ENCODE measurements at regions not wholly inside any gene's neighbourhood (a gene's known extent, or its start where the extent isn't known, plus 50 kb on each side); places are given as distances from the start of the nearest gene placed in this dataset.

GRCh38 chr13:107141767-107142166 is 573.8 kb upstream of the ARGLU1 start:
- Histone ChIP-seq H3K9me3 (no peaks in the 10 kb centered on the region), H3K27me3 (no peaks in the 10 kb centered on the region), H3K4me1 (no peaks in the 10 kb centered on the region), H3K36me3 (no peaks in the 10 kb centered on the region), H3K4me3 (no peak overlapping the region), H3K27ac (no peak overlapping the region)
- TF ChIP-seq POLR2AphosphoS5 (IDR thresholded peaks at IDR 0.05) (no peak), POLR2A (IDR thresholded peaks at IDR 0.05) (no peak)
- TF ChIP-seq, protein P1, sequence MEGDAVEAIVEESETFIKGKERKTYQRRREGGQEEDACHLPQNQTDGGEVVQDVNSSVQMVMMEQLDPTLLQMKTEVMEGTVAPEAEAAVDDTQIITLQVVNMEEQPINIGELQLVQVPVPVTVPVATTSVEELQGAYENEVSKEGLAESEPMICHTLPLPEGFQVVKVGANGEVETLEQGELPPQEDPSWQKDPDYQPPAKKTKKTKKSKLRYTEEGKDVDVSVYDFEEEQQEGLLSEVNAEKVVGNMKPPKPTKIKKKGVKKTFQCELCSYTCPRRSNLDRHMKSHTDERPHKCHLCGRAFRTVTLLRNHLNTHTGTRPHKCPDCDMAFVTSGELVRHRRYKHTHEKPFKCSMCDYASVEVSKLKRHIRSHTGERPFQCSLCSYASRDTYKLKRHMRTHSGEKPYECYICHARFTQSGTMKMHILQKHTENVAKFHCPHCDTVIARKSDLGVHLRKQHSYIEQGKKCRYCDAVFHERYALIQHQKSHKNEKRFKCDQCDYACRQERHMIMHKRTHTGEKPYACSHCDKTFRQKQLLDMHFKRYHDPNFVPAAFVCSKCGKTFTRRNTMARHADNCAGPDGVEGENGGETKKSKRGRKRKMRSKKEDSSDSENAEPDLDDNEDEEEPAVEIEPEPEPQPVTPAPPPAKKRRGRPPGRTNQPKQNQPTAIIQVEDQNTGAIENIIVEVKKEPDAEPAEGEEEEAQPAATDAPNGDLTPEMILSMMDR (IDR thresholded peaks at IDR 0.05): no peak
- DNase-seq (ENCODE audit: low spot score in 2 of 2): no peak
- intact Hi-C loops (cut with DNase I; ENCODE audit: low total_unique reads): no loop called here

GRCh38 chr13:107139006-107139405 is 571.1 kb upstream of the ARGLU1 start:
- H3K27ac ChIP-seq: peak overlapping the region in 1 of 2 donors; percentile 30

DNA sequence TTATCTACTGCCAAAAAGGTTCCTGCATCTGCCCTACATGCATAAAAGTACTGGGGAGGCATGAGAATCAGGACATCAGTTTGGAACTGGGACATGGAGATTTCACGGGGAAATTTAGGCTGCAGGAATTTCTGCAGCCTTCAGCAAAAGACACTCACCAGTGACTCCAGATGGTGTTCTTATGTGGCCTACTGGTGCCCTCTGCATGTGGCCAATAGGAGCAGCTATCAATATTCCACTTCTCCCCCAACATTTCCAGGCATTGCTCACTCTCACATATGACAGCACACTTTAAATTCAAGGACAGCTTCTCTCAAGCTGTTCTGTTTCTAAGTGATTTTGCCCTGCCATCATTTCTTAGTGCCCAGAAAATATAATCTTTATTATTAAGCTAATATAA is 570.5 kb upstream of the ARGLU1 start:
- H3K9me3 ChIP-seq: no peaks in the 10 kb centered on the region
- H3K36me3 ChIP-seq: no peaks in the 10 kb centered on the region
- no peak overlapping the region for H3K4me3 ChIP-seq
- no peak for TF ChIP-seq POLR2A (IDR thresholded peaks at IDR 0.05)
- TF ChIP-seq, protein P1 (IDR thresholded peaks at IDR 0.05): no peak
- TF ChIP-seq POLR2AphosphoS5 (IDR thresholded peaks at IDR 0.05): no peak
- peak overlapping the region in 1 of 2 donors; percentile 30 for H3K27ac ChIP-seq
- no peaks in the 10 kb centered on the region for H3K27me3 ChIP-seq
- intact Hi-C loops (cut with DNase I; ENCODE audit: low total_unique reads): no loop called here
- no peak for DNase-seq (ENCODE audit: low spot score in 2 of 2)
- H3K4me1 ChIP-seq: no peaks in the 10 kb centered on the region

More at GRCh38 chr13:107139006-107139405, 571.1 kb upstream of the ARGLU1 start:
- no peak overlapping the region for H3K4me3 ChIP-seq
- H3K9me3 ChIP-seq: no peaks in the 10 kb centered on the region
- no peaks in the 10 kb centered on the region for H3K36me3 ChIP-seq
- no peaks in the 10 kb centered on the region for H3K27me3 ChIP-seq
- intact Hi-C loops (cut with DNase I; ENCODE audit: low total_unique reads): no loop called here
- no peaks in the 10 kb centered on the region for H3K4me1 ChIP-seq
- DNase-seq (ENCODE audit: low spot score in 2 of 2): no peak
- TF ChIP-seq POLR2AphosphoS5 (IDR thresholded peaks at IDR 0.05): no peak
- TF ChIP-seq POLR2A (IDR thresholded peaks at IDR 0.05): no peak
- TF ChIP-seq, protein P1 (IDR thresholded peaks at IDR 0.05): no peak

DNA sequence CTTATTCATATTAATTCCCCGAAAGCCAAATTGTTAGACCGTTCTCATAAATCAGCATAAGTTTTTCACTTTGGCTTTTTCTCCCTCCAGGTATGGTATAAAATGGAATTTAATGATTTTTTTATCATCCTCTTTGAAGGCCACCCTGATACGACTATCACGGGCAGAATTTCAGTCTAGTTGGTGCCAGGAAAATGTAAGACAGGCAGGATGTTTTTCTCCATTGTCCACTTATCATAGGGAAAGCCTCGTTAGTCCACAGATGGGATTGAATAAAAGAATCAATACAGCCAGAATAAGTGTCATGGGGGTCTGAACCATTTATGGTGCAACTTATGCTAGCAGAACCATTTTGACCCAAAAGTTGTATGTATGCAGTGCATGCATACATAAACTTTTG is 566.0 kb upstream of the ARGLU1 start:
- Histone ChIP-seq H3K9me3 (no peaks in the 10 kb centered on the region), H3K4me3 (no peak overlapping the region), H3K4me1 (no peaks in the 10 kb centered on the region), H3K36me3 (no peaks in the 10 kb centered on the region), H3K27ac (no peak overlapping the region), H3K27me3 (no peaks in the 10 kb centered on the region)
- TF ChIP-seq POLR2A (IDR thresholded peaks at IDR 0.05) (no peak), POLR2AphosphoS5 (IDR thresholded peaks at IDR 0.05) (no peak)
- TF ChIP-seq, protein P1 (IDR thresholded peaks at IDR 0.05): no peak
- no peak for DNase-seq (ENCODE audit: low spot score in 2 of 2)
- intact Hi-C loops (cut with DNase I; ENCODE audit: low total_unique reads): no loop called here

DNA sequence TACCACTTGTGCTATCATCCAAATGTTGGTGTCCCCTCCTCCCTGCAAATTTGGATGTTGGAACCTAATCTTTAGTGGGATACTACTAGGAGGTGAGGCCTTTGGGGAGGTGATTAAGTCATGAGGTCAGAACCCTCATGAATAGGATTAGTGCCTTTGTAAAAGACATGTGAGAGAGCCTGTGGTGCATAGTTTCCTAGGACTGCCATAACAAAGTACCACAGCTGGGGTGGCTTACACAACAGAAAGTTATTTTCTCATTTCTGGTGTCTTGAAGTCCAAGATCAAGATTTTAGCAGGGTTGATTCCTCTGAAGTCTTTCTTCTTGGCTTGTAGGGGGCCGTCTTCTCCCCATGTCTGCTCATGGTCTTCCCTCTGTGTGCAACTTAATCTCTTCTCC is 562.6 kb upstream of the ARGLU1 start:
- DNase-seq (ENCODE audit: low spot score in 2 of 2): no peak

DNA sequence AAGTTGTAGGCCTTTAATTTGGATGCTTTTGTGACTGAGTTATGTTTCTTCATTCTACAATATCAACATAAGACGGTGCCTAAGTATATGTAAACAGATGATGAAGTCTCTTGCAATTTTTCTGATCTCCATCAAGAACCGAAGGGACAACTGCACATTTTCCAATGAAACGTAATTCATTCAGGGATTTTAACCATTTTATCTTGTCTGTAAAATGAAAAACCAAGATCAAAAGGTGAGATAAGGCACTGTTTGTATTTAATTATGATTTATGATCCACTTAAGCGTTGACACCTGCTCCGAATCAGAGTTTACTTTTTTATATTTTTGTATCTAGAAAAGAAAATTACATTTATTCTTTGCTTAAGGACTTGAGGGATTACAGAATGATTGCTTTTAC is 556.8 kb upstream of the ARGLU1 start:
- H3K27ac ChIP-seq: no peak overlapping the region
- no peaks in the 10 kb centered on the region for H3K36me3 ChIP-seq
- H3K4me1 ChIP-seq: no peaks in the 10 kb centered on the region
- TF ChIP-seq, protein P1 (IDR thresholded peaks at IDR 0.05): no peak
- TF ChIP-seq POLR2AphosphoS5 (IDR thresholded peaks at IDR 0.05) (no peak), POLR2A (IDR thresholded peaks at IDR 0.05) (no peak)
- no peak for DNase-seq (ENCODE audit: low spot score in 2 of 2)
- intact Hi-C loops (cut with DNase I; ENCODE audit: low total_unique reads): no loop called here
- H3K9me3 ChIP-seq: no peaks in the 10 kb centered on the region
- H3K27me3 ChIP-seq: no peaks in the 10 kb centered on the region
- H3K4me3 ChIP-seq: no peak overlapping the region

More for the DNA sequence above, 562.6 kb upstream of the ARGLU1 start:
- intact Hi-C loops (cut with DNase I; ENCODE audit: low total_unique reads): no loop called here
- Histone ChIP-seq H3K27ac (no peak overlapping the region), H3K4me1 (no peaks in the 10 kb centered on the region), H3K27me3 (no peaks in the 10 kb centered on the region), H3K36me3 (no peaks in the 10 kb centered on the region), H3K4me3 (no peak overlapping the region), H3K9me3 (no peaks in the 10 kb centered on the region)
- TF ChIP-seq POLR2AphosphoS5 (IDR thresholded peaks at IDR 0.05): no peak

Data from breast epithelium (tissue), 4 donors.